ENCODE measurements at regions not wholly inside any gene's neighbourhood (a gene's known extent, or its start where the extent isn't known, plus 50 kb on each side); places are given as distances from the start of the nearest gene placed in this dataset.
A peak's percentile ranks its signal among the peaks of the same experiment; 100 is the strongest.
"Not testable (repeated sequence)": the region's sequence is repeated elsewhere in the genome, so short reads cannot be mapped to it uniquely, and the experiment has no call there.

DNA sequence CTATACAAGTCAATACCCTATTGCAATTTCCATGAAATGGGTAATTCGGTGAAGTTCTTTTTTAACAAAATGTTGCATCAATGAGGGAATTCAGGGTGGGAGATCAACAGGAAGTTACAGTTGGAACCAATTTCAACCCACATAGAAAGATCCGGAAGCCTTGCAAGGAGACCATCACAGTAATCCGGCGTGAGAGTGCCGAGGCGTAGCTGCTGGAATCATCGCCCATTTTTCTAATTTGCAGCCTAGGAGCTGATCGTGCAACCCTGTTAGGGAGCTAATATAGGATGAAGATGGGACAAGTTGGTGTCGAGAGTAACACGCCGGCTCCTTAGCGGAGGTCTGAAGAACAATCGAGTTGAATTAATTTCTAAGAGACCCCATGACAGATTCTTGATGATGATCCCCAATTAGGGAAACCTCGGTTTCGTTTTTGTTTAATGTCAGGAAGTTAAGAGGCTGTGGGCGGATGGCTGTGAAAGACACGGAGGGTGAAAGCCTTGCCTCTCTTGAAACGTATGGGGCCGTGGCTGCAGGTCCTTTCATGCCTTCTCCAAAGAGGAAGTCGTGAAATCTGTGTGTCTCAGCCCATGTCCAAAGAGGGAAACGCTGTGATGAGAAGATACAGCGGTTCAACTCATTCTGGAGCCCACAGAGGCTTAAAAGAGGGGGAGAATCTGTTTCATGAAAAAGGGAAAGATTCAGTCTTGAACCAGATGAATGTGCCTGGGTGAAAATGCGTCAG is 51.2 kb upstream of the CARD11 start:
- no peak for FAIRE-seq

DNA sequence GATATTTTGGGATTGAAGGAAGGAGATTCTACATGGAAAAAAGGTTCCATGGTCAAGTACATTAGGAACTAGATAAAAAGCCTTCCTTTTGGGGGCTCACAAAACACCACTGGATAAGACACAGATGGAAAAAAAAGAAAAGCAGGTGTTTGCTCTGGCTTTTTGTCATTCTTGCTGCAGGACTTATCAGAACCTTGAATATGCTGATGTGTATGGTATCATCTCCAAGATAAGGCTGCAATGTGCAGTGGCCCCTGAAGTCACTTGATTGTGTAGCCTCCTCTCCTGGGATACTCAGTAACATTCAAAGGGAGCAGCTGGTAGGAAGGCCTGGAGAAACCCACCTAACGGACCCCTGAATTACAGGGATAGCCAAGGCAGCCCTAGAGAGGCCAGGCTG is 54.1 kb upstream of the CARD11 start:
- FAIRE-seq = no peak

DNA sequence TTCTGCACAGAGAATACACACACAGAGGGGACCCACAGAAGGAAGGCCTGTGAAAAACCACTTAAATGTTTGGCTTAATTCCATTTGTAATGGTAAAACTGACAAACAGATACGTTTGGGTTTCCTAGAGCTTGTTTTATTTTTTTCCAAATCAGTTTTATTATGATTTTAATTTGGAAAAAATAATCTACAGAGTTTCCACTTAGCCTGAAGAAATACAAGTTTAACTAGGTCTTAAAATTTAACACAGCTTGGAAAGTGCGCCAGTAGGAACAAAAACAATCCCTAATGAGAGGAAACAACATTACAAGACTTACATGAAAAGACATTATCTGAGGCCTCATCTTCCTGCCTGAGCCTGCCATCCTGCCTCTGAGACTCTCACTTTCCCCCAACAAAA is 58.5 kb upstream of the CARD11 start:
- peak; percentile 92 for FAIRE-seq

DNA sequence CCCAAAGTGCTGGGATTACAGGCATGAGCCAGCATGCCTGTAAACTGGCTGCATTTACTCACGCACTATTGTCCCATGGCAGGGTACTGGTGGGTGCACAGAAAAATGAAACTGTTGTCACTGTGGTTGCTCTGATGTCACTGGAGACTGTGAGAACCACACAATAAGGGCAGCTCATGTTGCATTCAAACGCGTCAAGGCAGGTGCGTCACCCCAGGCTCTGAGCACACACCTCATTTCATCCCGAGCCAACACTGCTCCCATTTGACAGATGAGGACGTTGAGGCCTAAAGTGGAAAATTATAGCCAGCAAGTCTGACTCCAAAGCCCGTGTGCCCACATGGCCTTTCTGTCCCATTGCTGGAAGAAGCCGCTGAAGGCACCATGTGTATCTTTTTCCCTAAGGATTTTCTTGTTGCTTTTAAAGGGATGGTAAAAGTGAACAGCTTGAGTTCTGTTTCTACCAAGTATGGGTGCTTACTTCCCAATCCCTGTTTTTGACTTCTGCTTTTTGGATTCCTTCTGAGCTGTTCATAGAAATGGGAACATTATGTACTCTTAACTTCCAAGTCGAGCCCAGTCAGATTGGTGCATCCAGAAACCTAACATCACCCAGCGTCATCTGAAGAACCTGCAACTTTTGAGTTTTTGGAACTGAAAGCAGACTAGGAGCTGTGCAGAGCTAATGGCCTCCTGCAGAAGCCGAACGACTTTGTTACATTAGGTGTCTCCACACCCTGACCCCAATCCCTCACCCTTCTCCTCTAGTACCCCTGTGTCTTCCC is 60.1 kb upstream of the CARD11 start:
- no peak for FAIRE-seq

DNA sequence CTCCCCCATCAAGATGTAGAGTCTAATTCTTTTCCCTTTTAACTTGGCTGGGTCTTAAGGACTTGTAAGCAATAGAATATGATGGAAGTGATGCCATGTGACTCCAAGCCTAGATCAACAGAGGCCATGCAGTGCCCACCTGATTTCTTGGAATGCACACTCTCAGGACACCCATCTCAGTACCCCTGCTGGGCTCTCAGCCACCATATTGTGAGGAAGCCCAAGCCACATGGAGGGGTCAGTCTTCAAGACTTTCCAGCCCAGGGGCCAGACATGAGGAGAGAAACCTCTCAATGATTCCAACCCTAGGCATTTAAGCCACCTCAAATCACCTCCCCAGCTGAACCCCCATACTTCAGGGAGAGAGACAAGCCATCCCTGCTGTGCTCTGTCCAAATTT is 62.2 kb upstream of the CARD11 start:
- FAIRE-seq = no peak

DNA sequence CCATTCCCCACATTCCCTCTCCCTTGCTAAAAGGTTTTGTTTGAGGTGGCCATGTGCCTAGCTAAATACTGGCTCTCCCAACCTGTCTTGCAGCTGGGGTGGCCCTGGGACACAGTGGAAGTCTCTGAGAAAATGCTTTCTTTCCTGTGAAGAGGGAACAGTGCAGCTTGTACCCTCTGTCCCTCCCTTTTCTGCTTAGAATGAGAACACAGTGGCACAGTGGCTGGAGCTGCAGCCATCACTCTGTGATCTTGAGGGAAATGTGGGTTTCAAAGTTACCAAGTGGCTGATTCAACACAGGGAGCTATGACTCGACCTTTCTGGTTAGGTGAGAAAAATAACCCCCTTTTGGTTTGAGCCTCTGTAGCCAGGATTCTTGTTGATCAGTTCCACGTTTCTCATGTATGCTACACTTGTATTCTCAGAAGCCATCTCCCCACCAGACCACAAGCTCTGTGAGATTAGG is 62.7 kb upstream of the CARD11 start:
- no peak for FAIRE-seq

DNA sequence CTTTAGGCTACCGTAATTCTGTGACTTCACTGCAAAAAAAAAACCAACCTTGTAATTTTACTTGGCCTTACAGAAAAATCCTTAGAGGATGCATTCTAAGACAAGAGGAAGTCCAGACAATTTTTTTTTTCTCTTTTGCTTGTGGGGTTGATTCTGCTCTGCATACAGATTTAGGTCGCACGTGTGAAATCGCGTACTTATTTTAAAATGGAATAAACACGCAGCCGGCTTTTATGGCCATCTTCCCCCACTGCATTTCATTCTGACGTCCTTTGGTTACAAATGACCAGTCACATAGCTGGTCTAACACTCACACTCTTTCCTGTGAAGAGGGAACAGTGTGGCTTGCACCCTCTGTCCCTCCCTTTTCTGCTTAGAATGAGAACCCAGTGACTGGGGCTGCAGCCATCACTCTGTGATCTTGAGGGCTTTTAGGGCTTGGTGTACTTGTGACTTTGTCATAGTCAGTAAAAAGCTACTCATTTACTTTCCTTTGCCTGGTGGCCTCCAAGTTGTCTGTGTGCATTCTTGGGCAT is 63.6 kb upstream of the CARD11 start:
- no peak for FAIRE-seq

DNA sequence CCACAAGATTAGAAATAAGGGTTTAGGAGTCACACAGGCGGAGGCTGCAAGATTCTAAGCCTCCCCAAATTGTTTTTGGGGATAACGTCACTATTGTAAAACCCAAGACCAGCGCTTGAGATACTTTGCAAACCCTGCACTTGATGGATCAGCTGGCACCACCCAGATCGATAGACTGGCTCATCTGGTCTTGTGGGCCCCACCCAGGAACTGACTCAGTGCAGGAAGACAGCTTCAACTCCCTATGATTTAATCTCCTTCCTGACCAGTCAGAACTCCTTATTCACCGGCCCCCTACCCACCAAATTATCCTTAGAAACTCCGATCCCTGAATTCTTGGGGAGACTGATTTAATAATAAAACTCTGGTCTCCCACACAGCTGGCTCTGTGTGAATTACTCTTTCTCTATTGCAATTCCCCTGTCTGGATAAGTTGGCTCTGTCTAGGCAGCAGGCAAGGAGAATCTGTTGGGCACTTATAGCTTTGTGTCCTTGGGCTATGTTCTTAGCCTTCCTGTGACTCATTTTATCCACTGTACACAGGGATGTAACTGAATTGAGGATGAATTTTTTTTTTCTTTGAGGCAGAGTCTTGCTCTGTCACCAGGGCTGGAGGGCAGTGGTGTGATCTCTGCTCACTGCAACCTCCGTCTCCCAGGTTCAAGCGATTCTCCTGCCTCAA is 64.4 kb upstream of the CARD11 start:
- FAIRE-seq = no peak

DNA sequence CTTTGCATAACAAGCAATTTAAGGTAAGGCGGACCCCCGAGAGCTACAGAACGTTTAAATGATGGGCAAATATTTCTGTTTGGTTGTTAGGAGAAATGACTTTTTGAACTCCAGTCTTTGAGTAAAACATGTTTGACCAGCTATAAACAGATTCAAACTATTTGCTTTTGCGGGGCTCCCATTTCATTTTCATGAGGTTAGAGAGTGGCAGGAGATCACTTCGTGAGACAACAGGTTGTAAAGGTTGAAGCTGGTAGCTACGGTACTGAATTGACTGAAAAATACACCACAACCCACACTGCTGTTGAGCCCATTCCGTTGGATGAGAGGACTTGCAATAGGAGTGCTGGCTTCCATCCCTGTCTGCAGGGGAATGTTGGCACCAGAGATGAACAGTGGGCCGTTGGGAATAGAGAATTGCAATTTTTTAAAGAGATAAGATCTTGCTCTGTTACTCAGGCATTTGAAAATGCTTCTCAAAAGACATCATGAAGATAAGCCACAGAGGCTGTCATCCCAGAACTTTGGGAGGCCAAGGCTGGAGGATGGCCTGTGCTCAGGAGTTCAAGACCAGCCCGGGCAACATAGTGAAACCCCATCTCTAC is 65.7 kb upstream of the CARD11 start:
- FAIRE-seq = no peak

DNA sequence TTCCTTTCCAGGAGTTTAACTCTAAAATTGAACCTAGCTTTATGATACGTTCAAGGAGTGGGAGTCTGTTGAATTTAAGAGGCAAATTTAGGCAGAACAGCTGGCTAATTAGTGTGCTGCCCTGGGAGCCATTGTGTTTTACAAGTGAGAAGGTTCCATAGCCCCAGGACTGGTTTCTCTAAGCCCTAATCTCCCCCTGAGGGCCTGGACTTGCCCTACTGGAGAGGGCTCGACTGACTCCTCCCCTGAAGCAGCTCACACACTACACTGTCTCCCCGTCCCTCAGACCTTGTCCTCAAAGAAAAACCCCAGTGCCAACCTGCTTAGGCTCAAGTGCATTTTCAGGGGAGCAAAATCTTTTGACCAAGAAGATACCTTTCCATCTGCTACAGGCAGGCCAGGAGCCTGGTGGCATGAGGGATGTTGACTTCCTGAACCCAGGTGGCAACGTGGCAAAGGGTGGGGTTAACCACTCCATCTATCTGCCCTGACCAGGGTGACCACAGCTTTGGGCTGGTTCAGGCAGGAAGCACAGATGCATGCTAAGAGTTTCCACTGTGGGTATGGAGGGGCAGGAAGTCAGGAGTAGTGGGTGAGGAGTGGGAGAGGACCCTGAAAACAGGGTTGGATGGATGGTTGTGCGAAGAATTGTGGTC is 68.9 kb upstream of the CARD11 start:
- FAIRE-seq = no peak

DNA sequence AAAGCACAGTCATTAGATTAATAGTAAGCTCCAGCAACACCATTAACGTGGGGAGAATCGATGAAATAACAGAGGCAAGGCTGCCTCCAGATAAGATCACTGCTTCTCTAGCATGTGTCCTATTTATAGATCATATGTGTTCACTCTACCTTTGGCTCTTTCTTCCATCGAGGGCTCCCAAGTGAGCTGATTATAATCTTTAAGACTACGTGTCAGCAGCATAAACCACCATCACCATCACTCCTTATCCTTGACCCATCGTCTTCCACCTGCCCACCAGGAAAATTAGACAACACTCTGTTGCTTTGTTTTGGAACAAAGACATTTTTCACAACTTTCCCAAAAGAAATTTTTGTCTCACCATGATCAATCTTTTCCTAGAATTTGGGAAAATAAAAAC is 71.2 kb upstream of the CARD11 start:
- no peak for FAIRE-seq

DNA sequence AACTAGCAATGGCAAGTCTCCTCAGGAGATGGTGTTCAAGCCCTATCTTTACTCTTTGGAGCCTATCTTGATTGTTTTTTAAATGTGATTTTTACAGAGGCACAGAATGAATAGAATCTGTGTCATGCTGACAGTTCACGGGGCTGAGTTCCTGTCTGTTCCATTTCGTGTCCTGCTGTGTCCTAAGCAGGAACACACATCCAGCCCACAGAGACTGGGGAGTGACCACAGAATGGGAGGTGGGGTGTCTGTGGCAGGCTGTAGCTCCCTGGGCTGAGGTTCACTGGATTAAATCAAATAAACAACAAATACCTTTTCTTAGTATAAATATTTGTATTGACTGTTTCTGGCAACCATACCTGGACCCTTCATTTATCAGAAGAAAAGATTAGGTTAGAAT is 73.4 kb upstream of the CARD11 start:
- FAIRE-seq = no peak

DNA sequence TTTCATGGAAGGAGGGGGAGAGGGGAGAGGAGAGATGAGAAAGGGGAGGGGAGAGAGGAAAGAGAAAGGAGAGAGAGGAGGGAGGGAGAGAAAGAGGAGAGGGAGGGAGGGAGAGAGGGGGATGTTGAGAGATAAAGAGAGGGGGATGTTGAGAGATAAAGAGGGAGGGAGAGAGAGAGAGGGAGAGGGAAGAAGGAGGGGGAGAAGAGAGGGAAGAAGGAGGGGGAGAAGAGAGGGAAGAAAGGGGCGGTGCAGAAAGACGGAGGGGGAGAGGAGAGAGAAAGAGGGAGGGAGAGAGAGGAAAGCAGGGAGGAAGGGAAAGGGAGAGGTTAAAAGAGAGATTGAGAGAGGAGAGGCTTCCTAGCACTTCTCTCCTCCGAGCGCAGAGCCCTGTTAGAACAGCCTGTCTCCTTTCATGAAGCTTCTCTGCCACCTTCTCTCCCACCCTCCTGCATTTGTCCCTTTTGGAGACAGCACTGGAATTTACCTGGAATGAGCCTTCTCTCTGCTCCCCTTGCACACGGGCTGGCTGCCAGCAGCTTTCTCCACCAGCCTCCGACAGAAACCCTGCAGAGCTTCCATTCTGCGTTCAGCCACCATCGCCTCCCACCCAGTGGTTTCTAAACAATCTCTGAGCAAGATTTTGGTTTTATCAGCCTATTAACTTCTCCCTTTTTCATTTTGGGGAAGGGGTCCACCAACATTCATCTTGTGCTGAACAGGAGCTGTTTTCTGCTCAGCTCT is 74.0 kb upstream of the CARD11 start:
- FAIRE-seq = no peak

DNA sequence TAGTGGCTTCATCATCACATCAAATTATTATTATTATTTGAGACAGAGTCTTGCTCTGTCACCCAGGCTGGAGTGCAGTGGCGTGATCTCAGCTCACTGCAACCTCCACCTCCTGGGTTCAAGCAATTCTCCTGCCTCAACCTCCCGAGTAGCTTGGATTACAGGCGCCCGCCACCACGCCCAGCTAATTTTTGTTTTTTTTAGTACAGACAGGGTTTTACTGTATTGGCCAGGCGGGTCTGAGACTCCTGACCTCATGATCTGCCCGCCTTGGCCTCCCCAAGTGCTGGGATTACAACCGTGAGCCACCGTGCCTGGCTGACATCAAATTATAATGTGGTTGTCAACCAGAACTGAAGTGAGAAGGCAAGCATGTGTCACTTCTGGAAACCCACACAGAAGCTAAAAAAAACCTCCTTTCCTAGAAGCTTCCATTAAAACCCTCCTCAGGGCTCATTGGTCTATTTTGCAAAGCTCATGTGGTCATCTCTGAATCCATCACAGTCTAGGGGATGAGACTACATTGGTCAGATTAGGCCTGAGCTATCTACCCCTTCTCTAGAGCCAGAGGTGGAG is 75.8 kb upstream of the CARD11 start:
- not testable (repeated sequence) for FAIRE-seq

DNA sequence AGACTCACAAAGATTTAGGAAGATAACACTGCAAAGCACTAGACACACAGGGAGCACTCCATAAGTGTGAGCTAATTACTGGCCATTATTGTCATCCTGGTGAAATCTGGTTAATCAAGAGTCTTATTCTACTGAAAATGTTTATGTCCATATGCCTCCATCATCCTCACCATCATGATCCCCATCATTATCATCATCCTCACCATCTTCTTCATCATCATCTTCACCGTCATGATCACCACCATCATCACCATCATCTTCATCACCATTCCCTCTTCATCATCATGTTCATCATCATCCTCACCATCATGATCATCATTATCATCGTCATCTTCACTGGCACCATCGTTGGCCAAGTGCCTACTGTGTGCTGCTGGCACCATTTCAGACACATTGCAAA is 76.3 kb upstream of the CARD11 start:
- FAIRE-seq = no peak

DNA sequence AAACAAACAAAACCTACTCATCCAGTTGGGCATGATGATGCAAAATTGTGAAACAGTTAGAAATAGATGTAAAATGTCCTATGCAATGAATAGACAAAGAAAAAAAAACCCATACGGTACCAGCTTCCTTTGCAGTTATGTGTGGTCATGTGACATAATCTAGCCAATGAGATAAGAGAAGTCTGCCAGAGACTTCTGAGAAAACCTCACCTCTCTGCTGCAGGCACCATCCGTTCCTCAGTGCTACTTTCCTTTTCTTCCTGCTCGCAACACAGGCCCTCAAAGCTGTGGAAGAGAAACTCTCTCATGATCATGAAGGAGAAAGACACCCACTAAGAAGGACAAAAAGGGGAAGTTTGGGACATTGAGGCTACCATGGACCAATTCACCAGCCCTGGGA is 76.8 kb upstream of the CARD11 start:
- no peak for FAIRE-seq

DNA sequence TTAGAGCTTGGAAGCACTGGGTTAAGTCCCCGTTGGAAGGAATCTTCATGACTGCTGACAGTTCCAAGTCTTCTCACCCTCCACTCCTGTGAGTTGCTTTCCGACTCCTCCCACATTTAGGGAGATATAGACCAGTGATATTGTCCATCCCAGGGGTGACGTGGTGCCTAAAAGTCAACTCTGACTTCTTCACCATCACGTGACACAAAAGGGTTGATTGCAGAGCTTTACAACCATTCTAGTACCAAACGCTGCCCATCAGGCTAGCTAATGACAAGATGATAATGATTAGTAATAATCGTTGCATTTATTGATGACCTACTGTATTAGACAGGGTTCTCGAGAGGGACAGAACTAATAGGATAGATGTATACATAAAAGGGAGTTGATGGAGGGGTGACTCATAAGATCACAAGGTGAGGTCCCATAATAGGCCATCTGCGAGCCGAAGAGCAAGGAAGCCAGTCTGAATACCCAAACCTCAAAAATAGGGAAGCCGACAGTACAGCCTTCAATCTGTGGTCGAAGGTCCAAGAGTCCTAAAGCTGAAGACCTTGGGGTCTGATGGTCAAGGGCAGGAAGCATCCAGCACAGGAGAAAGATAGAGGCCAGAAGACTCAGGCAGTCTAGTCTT is 85.3 kb upstream of the CARD11 start:
- no peak for FAIRE-seq

DNA sequence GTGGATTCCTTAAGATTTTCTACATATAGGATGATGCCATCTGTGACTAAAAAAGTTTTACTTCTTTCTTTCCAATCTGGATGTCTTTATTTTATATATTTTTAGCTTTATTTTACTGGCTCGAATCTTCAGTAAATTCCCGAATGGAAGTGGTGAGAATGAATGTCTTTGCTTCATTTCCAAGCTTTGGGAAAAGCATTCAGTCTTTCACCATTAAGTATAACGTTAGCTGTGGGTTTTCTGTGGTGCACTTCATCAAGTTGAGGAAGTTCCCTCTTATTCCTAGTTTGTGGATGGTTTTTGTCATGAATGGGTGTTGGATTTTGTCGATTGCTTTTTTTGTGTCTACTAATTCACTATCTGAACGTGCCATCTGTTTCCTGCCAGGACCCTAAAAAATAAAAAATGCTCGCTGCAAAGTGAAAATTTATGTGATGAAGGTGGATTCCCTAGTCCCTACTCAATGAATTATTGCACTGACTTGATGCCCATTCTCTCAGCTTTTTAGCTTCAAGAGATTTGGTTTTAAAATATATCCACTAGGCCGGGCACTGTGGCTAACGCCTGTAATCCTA is 90.2 kb upstream of the CARD11 start:
- no peak for FAIRE-seq

DNA sequence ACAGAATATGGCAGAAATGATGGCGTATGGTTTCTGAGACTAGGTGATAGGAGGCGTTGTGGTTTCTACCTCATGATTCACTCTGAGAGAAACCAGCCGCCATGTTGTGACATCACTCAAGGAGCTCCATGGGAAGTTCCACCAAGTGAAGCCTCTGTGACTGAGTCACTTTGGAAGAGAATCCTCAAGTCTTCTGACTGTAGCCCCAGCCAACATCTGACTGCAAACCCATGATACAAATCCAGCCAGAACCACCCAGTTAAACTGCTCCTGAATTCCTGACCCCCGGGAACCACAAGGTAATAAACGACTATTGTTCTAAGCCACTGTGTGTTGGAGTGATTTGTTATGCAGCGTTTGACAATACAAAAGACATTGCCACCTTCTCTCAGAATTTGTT is 91.1 kb upstream of the CARD11 start:
- no peak for FAIRE-seq

DNA sequence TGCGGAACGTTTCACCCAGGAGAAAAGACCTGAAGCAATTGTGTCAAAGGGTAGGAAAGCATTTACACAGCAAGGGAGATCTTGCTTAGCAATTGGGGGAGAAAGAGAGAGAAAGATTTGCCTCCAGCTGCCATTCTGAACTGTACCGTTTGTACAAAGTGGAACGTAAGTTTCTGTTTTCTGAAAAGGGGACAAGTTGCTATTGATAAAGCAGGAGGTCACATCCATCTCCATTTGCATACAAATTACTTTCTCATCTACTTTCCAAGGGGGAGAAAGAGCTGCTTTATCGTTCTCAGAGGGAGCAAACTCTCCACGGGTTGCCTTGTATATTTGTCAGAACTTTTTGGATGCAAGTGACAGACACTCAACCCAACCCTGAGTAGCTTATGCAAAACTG is 92.0 kb upstream of the CARD11 start:
- no peak for FAIRE-seq

DNA sequence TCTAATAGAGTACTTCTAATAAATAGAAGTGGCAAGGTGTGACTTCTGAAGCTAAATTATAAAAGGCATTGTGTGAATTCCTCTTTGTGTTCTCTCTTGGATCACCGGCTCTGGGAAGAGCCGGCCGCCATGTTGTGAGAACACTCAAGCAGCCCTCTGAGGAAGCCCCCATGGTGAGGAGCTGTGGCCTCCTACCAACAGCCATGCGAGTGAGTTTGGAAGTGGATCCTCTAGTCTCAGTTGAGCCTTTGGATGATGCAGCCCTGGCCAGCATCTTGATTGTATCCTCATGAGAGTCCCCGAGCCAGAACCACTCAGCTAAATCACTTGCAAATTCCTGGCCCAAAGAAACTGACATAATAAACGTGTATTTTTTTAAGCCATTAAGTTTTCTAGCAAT is 94.5 kb upstream of the CARD11 start:
- FAIRE-seq = no peak

All from endometrium (tissue), 2 donors.